K562 (cell line): ENCODE measurements at regions not wholly inside any gene's neighbourhood (a gene's known extent, or its start where the extent isn't known, plus 50 kb on each side); places are given as distances from the start of the nearest gene placed in this dataset.
A peak's percentile ranks its signal among the peaks of the same experiment; 100 is the strongest.

Experiments
- ARHGAP35 ChIP-seq: fragments of 450-650 bp; IDR thresholded peaks from 2 replicates; pipeline ENCODE4 v1.6.1; 2018; ENCODE audit not compliant: partially characterized antibody
- ATF7 ChIP-seq: fragments of 450-650 bp; IDR thresholded peaks from 2 replicates; pipeline ENCODE4 v1.7.1; 2014; ENCODE audit warnings: mild to moderate bottlenecking, moderate library complexity
- CREM ChIP-seq: IDR thresholded peaks from 2 replicates; pipeline ENCODE4 v1.6.1; 2014; ENCODE audit warnings: antibody characterized with exemption, low read depth
- EHMT2 ChIP-seq: fragments of 450-650 bp; IDR thresholded peaks from 2 replicates; pipeline ENCODE4 v1.6.1; 2018; ENCODE audit warnings: antibody characterized with exemption
- ERF ChIP-seq: fragments of 450-650 bp; formaldehyde crosslinking; IDR thresholded peaks from 2 replicates; pipeline ENCODE4 v1.4.0; 2020; ENCODE audit warnings: mild to moderate bottlenecking, mixed read lengths
- ETV5 ChIP-seq: sonication (generic); formaldehyde crosslinking; IDR thresholded peaks from 2 replicates; pipeline ENCODE4 v1.4.0; 2020; ENCODE audit warnings: low read depth, mild to moderate bottlenecking, missing genetic modification reagents
- EWSR1 ChIP-seq: fragments of 450-650 bp; IDR thresholded peaks from 2 replicates; pipeline ENCODE4 v1.6.1; 2018; ENCODE audit warnings: borderline replicate concordance, mild to moderate bottlenecking, low read depth, moderate library complexity; ENCODE audit not compliant: partially characterized antibody
- EZH2 ChIP-seq: IDR thresholded peaks from 2 replicates; pipeline ENCODE4 v1.6.1; 2012; ENCODE audit warnings: low read depth, mild to moderate bottlenecking, inconsistent platforms, low read length, borderline replicate concordance
- GTF2E2 ChIP-seq: fragments of 200-800 bp; sonication (Bioruptor generic); IDR thresholded peaks from 2 replicates; pipeline ENCODE4 v1.6.1; 2016; ENCODE audit warnings: missing genetic modification characterization, missing compliant biosample characterization
- HMG20A ChIP-seq: fragments of 450-650 bp; formaldehyde crosslinking; conservative IDR thresholded peaks from 2 replicates; pipeline ENCODE4 v1.4.0; 2020; ENCODE audit warnings: mild to moderate bottlenecking, mixed read lengths
- HMGN3 ChIP-seq: IDR thresholded peaks from 2 replicates; pipeline ENCODE4 v1.6.1; 2011; ENCODE audit warnings: borderline replicate concordance, low read depth, mild to moderate bottlenecking, mixed read lengths, low read length; ENCODE audit not compliant: insufficient read length; ENCODE audit errors: extremely low read depth
- KDM2B ChIP-seq: fragments of 250-450 bp; sonication (Bioruptor Pico); IDR thresholded peaks from 2 replicates; pipeline ENCODE4 v1.8.0; 2021; ENCODE audit warnings: mild to moderate bottlenecking, moderate library complexity
- L3MBTL2 ChIP-seq: fragments of 450-650 bp; IDR thresholded peaks from 2 replicates; pipeline ENCODE4 v1.6.1; 2016; ENCODE audit warnings: mild to moderate bottlenecking, moderate library complexity
- MAX ChIP-seq: sonication (generic); formaldehyde crosslinking; IDR thresholded peaks from 2 replicates; pipeline ENCODE4 v1.9.0; 2022; ENCODE audit warnings: mild to moderate bottlenecking, missing genetic modification reagents
- NFE2 ChIP-seq: IDR thresholded peaks from 2 replicates; pipeline ENCODE4 v1.6.1; 2014; ENCODE audit warnings: antibody characterized with exemption, low read depth
- OTX1 ChIP-seq: fragments of 450-650 bp; formaldehyde crosslinking; IDR thresholded peaks from 2 replicates; pipeline ENCODE4 v1.4.0; 2022; ENCODE audit warnings: mild to moderate bottlenecking
- POLR2B ChIP-seq: fragments of 450-650 bp; IDR thresholded peaks from 2 replicates; pipeline ENCODE4 v1.6.1; 2018; ENCODE audit warnings: low read depth; ENCODE audit not compliant: partially characterized antibody
- RBM34 ChIP-seq: fragments of 200-400 bp; formaldehyde crosslinking; IDR thresholded peaks from 2 replicates; pipeline ENCODE4 v1.6.1; 2018; ENCODE audit warnings: low read length, borderline replicate concordance; ENCODE audit not compliant: insufficient read depth
- SMAD1 ChIP-seq: fragments of 150-350 bp; IDR thresholded peaks from 2 replicates; pipeline ENCODE4 v1.6.1; 2014; ENCODE audit warnings: low read length, low read depth; ENCODE audit not compliant: partially characterized antibody
- STAG1 ChIP-seq: sonication (generic); formaldehyde crosslinking; IDR thresholded peaks from 2 replicates; pipeline ENCODE4 v1.5.0; 2020; ENCODE audit warnings: missing genetic modification reagents, borderline replicate concordance
- TAF15 ChIP-seq: fragments of 200-400 bp; formaldehyde crosslinking; IDR thresholded peaks from 2 replicates; pipeline ENCODE4 v1.6.1; 2017; ENCODE audit warnings: mild to moderate bottlenecking, low read depth, low read length, moderate library complexity
- TAL1 ChIP-seq: fragments of 450-650 bp; IDR thresholded peaks from 2 replicates; pipeline ENCODE4 v1.6.1; 2016; ENCODE audit warnings: mild to moderate bottlenecking
- TARDBP ChIP-seq: fragments of 450-650 bp; IDR thresholded peaks from 2 replicates; pipeline ENCODE4 v1.6.1; 2016
- ZBTB12 ChIP-seq: fragments of 250-450 bp; sonication (Bioruptor Pico); IDR thresholded peaks from 2 replicates; pipeline ENCODE4 v1.4.0; 2020
- ZEB2 ChIP-seq: fragments of 450-650 bp; IDR thresholded peaks from 2 replicates; pipeline ENCODE4 v1.6.1; 2016
- ZFP30 ChIP-seq: fragments of 250-450 bp; sonication (Bioruptor Pico); IDR thresholded peaks from 2 replicates; pipeline ENCODE4 v1.8.0; 2022; ENCODE audit warnings: moderate library complexity, mild to moderate bottlenecking, inconsistent platforms, borderline replicate concordance
- ZKSCAN1 ChIP-seq: fragments of 150-350 bp; IDR thresholded peaks from 2 replicates; pipeline ENCODE4 v1.6.1; 2016; ENCODE audit warnings: low read depth, low read length
- ZNF280A ChIP-seq: fragments of 450-650 bp; IDR thresholded peaks from 2 replicates; pipeline ENCODE4 v1.6.1; 2018; ENCODE audit warnings: mild to moderate bottlenecking, low read depth; ENCODE audit not compliant: partially characterized antibody
- ZNF77 ChIP-seq: fragments of 250-450 bp; sonication (Bioruptor Pico); IDR thresholded peaks from 2 replicates; pipeline ENCODE4 v1.5.0; 2020

- TF ChIP-seq ZBTB12 (CRISPR knock-in tag) (peak; percentile 81), POLR2B (peak; percentile 94), ARHGAP35 (no peak), HMG20A (CRISPR knock-in tag) (no peak), TARDBP (peak; percentile 62; the same call in 1 of the 2 replicates), EWSR1 (no peak), ZEB2 (peak; percentile 99), ATF7 (peak; percentile 100), SMAD1 (peak; percentile 97), GTF2E2 (tag) (peak; percentile 95), STAG1 (no peak), HMGN3 (peak; percentile 84), ZNF280A (no peak), EZH2 (no peak), ETV5 (CRISPR knock-in tag) (peak; percentile 100), ZNF77 (CRISPR knock-in tag) (0 out of 2 replicates have a peak, but pooled peaks have one; percentile 78), ERF (peak; percentile 96), NFE2 (peak; percentile 99), TAL1 (peak; percentile 67), L3MBTL2 (peak; percentile 86), ZKSCAN1 (peak; percentile 100), CREM (peak; percentile 93), RBM34 (no peak), TAF15 (peak; percentile 95), EHMT2 (peak; percentile 81), MAX (CRISPR knock-in tag) (peak; percentile 56), OTX1 (CRISPR knock-in tag) (peak; percentile 96; the same call in 1 of the 2 replicates), ZFP30 (CRISPR knock-in tag) (no peak), KDM2B (CRISPR knock-in tag) (0 out of 2 replicates have a peak, but pooled peaks have one; percentile 34)
Observed at GRCh38 chr6:26285143-26286134, 79.6 kb upstream of the BTN3A2 start (continued).
